ENCODE measurements at regions not wholly inside any gene's neighbourhood (a gene's known extent, or its start where the extent isn't known, plus 50 kb on each side); places are given as distances from the start of the nearest gene placed in this dataset.

- TF ChIP-seq POLR2A (IDR thresholded peaks at IDR 0.05) (no peak), CTCF (IDR thresholded peaks at IDR 0.05) (no peak), EP300 (IDR thresholded peaks at IDR 0.05) (no peak)
Measured at GRCh38 chr6:56869346-56869745, 85.6 kb upstream of the BEND6 start.

Measured in upper lobe of left lung (tissue), 4 donors.